Left renal cortex interstitium (tissue), 4 donors: ENCODE measurements at regions not wholly inside any gene's neighbourhood (a gene's known extent, or its start where the extent isn't known, plus 50 kb on each side); places are given as distances from the start of the nearest gene placed in this dataset.

Experiments used
- DNase-seq, 4 donors: peaks; one replicate each; pipeline ENCODE4 v3.0.0-alpha.2; 2013; ENCODE audit warnings: low read depth in 4 of 4, low spot score in 2 of 4, missing footprints in 1 of 4

DNA sequence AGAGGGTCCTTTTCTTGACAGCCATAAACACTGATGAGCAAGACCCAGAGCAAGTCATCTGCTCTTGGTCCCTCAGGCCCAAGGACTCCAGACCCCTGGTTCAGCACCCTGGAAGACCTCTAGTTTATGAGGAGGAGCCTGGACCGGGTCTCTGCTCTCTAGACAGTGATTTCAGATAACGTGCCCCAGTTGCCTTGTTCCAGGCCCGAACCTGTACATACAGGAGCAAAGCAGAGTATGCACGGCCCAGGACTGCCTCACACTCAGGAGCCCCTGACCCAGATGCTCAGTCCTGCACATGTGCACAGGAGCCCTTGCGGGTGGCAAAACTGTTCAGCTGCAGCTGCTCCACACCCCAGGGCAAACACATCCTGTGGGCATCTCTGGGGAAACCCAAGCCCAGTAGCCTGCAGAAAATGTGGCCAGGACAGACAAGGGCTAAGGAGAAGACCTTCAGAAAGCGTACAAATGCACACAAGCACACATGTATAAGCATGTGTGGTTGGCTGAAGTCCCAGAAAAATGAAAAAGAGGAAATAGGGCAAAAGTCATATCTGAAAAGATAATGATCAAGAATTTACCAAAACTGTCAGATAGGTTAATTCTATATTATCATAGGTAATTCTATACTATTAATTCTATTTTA, 59.9 kb upstream of the CORO2B start:
- DNase-seq = no peak

GRCh38 chr15:68524753-68525584, 53.8 kb upstream of the CORO2B start:
- DNase-seq = no peak

DNA sequence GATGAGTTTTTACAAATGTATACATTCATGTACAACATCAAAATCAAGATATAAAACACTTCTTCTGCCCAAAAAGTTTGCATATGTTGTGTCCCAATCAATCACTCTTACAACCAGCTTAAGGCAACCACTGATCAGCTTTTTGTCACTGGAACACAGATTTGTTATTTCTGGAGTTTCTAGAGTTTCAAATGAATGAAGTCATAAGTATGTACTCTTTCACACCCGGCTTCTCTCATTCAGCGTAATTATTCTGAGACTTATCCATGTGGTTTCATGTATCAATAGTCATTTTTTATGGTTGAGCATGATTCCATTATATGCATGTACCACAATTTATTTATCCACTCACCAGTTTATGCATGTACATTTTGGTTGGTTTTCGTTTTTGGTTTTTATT, 53.0 kb upstream of the CORO2B start:
- no peak for DNase-seq

GRCh38 chr15:68526269-68526668, 52.5 kb upstream of the CORO2B start:
- DNase-seq = no peak

GRCh38 chr15:68526784-68527183, 52.0 kb upstream of the CORO2B start:
- DNase-seq = no peak

- no peak for DNase-seq
Observed at GRCh38 chr15:68528626-68529290, 50.0 kb upstream of the CORO2B start.
